NCI-H2171 (cell line): ENCODE measurements at regions not wholly inside any gene's neighbourhood (a gene's known extent, or its start where the extent isn't known, plus 50 kb on each side); places are given as distances from the start of the nearest gene placed in this dataset.

Experiments used
- DNase-seq: peaks from one replicate; lab custom pipeline; 2025; lab: John Stamatoyannopoulos, UW

DNA sequence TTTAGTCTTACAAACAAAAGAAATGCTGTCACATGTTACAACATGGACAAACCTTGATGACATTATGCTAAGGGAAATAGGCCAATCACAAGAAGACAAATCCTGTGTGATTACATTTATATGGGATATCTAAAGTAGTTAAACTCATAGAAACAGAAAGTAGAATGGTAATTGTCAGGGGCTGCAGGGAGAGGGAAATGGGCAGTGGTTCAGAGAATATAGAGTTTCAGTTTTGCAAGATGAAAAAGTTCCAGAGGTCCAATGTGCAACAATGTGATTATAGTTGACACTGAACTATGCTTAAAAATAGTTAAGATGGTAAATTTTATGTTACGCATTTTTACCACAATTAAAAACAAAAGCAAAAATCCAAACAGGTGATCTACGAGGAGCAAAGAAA is 265.5 kb downstream of the NDUFS4 start:
- DNase-seq = no peak

DNA sequence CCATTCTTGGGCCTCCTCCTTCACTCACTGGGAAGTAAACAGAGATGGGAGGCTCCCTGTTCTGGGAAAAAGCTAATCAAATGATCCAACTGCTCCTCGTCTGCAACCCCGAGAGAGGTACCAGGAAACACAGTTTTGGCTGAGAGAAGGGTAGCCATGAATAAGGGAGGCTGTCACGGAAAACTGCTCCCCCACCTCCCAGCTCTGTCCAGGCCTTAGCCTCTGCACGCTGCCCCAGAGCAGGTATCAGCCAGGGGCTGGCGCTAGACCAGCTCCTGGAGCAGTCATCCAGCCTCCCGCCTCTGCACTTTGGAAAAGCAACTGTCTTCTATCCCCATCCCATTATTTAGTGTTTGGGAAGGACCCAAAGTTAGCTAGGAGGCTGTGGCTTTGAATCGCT is 266.1 kb downstream of the NDUFS4 start:
- no peak for DNase-seq

DNA sequence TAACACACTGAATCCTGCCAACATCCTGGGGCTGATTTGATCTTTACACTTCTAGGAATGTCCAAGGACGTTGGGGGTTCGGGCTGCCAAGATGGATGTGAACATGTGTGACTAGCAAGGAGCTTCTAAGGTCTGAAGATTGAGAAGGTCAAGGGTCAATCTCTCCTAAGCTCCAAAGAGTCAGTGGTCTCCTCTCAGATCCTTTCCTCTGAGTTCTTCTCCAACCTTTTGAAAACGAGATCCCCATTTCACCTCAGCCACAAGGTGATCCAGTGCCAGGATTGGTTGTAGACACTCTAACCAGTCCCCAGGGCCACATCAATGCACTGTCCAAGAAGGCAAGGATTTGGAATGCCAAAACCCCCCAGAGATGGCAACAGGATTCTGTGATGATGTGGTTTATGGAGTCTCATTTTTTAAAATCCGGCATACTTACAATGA is 266.8 kb downstream of the NDUFS4 start:
- no peak for DNase-seq

DNA sequence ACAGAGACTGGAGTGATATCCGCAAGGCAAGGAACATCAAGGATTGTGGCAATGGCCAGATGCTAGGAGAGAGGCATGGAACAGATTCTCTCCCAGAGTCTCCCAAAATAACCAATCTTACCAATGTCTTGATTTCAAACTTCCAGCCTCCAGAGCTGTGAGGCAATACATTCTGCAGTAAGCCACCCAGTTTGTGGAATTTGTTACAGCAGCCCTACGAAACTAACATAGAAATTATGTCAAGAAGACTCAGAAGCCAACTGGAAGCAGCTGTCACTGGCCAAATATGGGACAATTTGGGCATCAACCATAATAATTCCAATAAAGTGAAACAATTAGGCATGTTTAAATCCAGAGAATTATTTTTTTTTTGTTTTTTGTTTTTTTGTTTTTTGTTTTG is 271.1 kb downstream of the NDUFS4 start:
- DNase-seq = no peak
